Duodenal mucosa (tissue), 2 donors: ENCODE measurements at regions not wholly inside any gene's neighbourhood (a gene's known extent, or its start where the extent isn't known, plus 50 kb on each side); places are given as distances from the start of the nearest gene placed in this dataset.

Source experiments
- H3K27ac ChIP-seq: one replicate; pipeline ENCODE4 v1.7.0; 2013; ENCODE audit warnings: low read depth, low read length
- H3K27me3 ChIP-seq, 2 donors: one replicate each; pipeline ENCODE4 v1.7.0; 2013; ENCODE audit warnings: low read length in 2 of 2, control low read depth in 1 of 2; ENCODE audit not compliant: insufficient read depth in 2 of 2, control insufficient read depth in 1 of 2
- H3K36me3 ChIP-seq, 2 donors: one replicate each; pipeline ENCODE4 v1.7.0; 2013; ENCODE audit warnings: low read length in 2 of 2, control low read depth in 1 of 2; ENCODE audit not compliant: insufficient read depth in 2 of 2, control insufficient read depth in 1 of 2
- H3K4me1 ChIP-seq, 2 donors: one replicate each; pipeline ENCODE4 v1.7.0; 2013; ENCODE audit warnings: low read length in 2 of 2, control low read depth in 1 of 2; ENCODE audit not compliant: insufficient read depth in 2 of 2, control insufficient read depth in 1 of 2
- H3K4me3 ChIP-seq, 2 donors: one replicate each; pipeline ENCODE4 v1.7.0; 2013; ENCODE audit warnings: low read length in 2 of 2, low read depth in 1 of 2
- H3K9ac ChIP-seq, 2 donors: one replicate each; pipeline ENCODE4 v1.7.0; 2013; ENCODE audit warnings: low read length in 2 of 2, low read depth in 1 of 2
- H3K9me3 ChIP-seq, 2 donors: one replicate each; pipeline ENCODE4 v1.7.0; 2013; ENCODE audit warnings: low read length in 2 of 2, control low read depth in 1 of 2; ENCODE audit not compliant: control insufficient read depth in 1 of 2

DNA sequence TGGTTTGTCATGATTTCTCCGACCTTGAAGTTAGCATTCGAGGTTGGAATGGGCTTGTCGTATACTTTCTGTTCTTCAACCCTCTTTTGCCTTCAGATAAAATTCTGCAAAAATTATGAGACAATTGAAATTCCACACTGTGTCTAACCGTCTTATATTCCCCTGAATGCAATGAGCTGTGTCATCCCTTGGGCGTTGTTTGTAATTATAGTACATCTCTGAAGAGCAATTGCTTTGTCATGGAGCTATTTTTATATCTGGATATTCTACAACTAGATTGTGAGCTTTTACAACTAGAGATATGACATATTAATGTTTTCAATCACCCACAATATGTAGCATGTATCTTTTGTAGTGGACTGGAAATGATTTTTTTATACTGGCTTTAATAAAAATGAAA, 631.8 kb upstream of the SLC10A2 start:
- H3K9ac ChIP-seq: no peak overlapping the region
- no peak overlapping the region for H3K27ac ChIP-seq
- no peaks in the 10 kb centered on the region for H3K27me3 ChIP-seq
- H3K4me1 ChIP-seq: no peaks in the 10 kb centered on the region
- no peaks in the 10 kb centered on the region for H3K9me3 ChIP-seq
- H3K36me3 ChIP-seq: no peaks in the 10 kb centered on the region
- no peak overlapping the region for H3K4me3 ChIP-seq

DNA sequence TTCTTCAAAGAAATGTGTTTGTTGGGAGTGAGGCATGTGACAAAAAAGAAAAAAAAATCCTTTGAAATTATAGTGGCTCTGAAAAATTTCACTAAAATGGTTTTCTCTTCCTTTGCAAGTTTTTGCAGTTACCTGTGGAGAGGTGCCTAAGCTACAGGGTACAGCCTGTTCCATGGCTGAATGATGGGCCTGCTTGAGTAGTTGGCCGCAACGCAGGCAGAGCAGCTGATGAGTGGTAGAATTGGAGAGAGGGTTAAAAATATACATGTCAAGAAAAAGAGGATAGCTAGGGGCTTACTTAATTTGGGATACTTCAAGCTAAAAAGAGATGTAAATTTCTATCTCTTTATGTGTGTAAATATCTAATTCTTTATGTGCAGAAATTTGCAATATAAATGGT, 629.1 kb upstream of the SLC10A2 start:
- no peaks in the 10 kb centered on the region for H3K27me3 ChIP-seq
- no peaks in the 10 kb centered on the region for H3K4me1 ChIP-seq
- H3K9me3 ChIP-seq: no peaks in the 10 kb centered on the region
- no peak overlapping the region for H3K27ac ChIP-seq
- H3K9ac ChIP-seq: no peak overlapping the region
- no peaks in the 10 kb centered on the region for H3K36me3 ChIP-seq
- H3K4me3 ChIP-seq: no peak overlapping the region

DNA sequence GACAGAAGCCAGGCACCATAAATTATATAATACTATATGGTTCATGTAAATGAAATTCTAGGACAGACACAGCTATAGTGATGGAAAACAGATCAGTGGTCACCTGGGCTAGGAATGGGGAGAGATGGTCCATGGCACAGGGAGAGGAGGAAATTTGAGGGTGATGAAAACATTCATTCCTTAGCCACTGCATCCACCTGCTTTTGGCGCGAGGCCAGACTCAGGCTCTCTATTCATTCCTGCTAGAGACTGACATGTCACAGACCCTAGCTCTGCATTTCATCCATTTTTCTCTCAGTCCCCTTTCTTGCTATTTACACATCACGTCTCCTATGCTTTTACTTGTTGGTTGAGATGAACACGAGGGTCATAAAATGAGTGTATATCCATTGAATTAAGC, 628.3 kb upstream of the SLC10A2 start:
- Histone ChIP-seq H3K36me3 (no peaks in the 10 kb centered on the region), H3K9me3 (no peaks in the 10 kb centered on the region), H3K4me1 (no peaks in the 10 kb centered on the region), H3K9ac (no peak overlapping the region), H3K27me3 (no peaks in the 10 kb centered on the region), H3K27ac (no peak overlapping the region), H3K4me3 (no peak overlapping the region)

DNA sequence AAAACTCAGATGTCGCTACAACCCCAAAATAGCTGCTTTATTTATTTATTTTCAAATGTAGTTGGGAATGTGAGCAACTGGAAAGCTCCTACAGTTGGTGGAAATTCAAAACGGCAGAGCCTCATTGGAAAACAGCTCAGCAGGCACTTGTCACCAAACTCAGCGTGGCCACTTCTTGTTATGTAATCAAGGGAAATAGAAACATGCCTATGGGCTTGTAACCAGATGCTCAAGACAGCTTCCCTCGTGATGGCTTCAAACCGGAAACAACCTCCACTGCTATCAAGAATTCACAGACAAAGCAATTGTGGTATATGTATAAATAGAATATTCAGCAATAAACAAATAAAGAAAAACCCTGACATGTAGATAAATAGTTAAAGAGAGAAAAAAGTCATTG, 627.8 kb upstream of the SLC10A2 start:
- Histone ChIP-seq H3K4me3 (no peak overlapping the region), H3K27ac (no peak overlapping the region), H3K4me1 (no peaks in the 10 kb centered on the region), H3K9me3 (no peaks in the 10 kb centered on the region), H3K9ac (no peak overlapping the region), H3K36me3 (no peaks in the 10 kb centered on the region), H3K27me3 (no peaks in the 10 kb centered on the region)

DNA sequence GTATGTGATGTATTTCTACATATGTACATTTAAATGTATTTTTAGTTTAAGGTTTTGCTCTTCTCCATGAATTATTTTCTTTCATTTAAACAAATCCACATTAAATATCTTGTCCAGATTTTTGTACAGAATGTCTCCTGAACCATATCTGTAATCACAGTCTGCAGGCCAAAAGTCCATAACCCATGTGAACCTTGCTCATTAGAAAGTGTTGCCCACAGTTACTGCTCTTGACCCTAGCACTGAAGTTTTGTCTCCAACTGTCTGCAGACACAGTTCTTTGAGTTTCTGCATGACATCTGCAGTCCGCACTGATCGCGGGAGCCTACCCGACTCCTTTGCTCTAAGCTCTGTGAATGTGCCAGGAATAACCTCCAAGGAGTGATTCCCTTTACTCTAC, 626.2 kb upstream of the SLC10A2 start:
- Histone ChIP-seq H3K9ac (no peak overlapping the region), H3K4me3 (no peak overlapping the region), H3K4me1 (no peaks in the 10 kb centered on the region), H3K27me3 (no peaks in the 10 kb centered on the region), H3K36me3 (no peaks in the 10 kb centered on the region), H3K27ac (no peak overlapping the region), H3K9me3 (no peaks in the 10 kb centered on the region)

DNA sequence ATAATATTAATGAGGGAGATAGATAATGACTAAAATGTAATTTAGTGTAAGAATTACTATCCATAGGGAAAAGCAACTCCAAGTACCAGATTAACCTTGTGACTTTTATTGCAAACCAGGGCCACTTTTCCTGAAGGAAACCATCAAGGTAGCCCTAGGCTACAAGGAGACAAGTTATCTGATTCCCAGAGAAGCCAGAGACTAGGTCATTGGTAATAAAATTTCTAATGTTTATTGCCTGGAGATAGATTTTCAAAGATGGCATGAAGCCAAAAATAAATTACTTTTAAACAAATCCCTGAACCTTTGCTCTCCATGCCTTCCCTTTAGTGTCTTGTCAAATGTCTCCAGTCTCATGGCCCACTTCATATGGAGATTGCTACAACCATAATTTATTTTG, 610.1 kb upstream of the SLC10A2 start:
- H3K9me3 ChIP-seq: no peaks in the 10 kb centered on the region
- no peak overlapping the region for H3K27ac ChIP-seq
- H3K9ac ChIP-seq: no peak overlapping the region
- no peaks in the 10 kb centered on the region for H3K4me1 ChIP-seq
- no peaks in the 10 kb centered on the region for H3K36me3 ChIP-seq
- no peak overlapping the region for H3K4me3 ChIP-seq
- no peaks in the 10 kb centered on the region for H3K27me3 ChIP-seq

DNA sequence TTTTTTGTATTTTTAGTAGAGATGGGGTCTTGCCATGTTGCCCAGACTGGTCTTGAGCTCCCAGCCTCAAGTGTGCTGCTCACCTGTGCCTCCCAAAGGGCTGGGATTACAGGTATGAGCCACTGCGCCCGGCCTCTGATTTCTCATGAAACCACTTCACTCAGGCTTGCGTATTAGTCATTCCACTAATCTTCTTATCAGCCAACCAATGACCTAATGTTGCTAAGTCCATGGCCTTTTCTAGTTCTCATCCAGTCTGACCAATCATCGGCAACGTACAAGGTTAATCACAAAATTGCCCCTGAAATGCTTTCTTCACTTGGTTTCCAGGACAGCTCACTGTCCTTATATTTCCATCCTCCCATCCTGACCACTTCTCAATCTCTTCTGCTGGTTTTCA, 605.3 kb upstream of the SLC10A2 start:
- H3K9me3 ChIP-seq: no peaks in the 10 kb centered on the region
- H3K27me3 ChIP-seq: no peaks in the 10 kb centered on the region
- H3K4me3 ChIP-seq: no peak overlapping the region
- H3K36me3 ChIP-seq: no peaks in the 10 kb centered on the region
- no peak overlapping the region for H3K9ac ChIP-seq
- no peaks in the 10 kb centered on the region for H3K4me1 ChIP-seq
- no peak overlapping the region for H3K27ac ChIP-seq

DNA sequence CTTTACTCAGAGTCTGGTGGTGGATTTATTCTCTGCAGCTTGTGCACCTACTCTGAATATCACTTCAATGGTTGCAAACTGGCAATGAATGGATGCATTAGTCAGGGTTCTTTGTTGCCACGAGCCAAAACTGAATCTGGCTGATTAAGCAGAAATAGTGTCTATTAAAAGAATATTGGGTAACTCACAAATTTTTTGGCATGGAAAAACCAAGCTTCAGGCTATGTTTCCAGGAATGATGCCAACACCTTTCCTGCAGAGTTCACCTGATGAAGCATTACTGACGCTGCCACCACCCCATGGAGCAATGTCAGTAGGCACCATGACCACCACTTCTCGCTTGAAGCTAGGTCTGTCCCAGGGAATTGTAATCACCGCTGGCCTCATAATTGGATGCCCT, 597.8 kb upstream of the SLC10A2 start:
- H3K4me1 ChIP-seq: no peaks in the 10 kb centered on the region
- H3K36me3 ChIP-seq: no peaks in the 10 kb centered on the region
- no peak overlapping the region for H3K27ac ChIP-seq
- no peak overlapping the region for H3K4me3 ChIP-seq
- no peaks in the 10 kb centered on the region for H3K27me3 ChIP-seq
- no peaks in the 10 kb centered on the region for H3K9me3 ChIP-seq
- no peak overlapping the region for H3K9ac ChIP-seq

DNA sequence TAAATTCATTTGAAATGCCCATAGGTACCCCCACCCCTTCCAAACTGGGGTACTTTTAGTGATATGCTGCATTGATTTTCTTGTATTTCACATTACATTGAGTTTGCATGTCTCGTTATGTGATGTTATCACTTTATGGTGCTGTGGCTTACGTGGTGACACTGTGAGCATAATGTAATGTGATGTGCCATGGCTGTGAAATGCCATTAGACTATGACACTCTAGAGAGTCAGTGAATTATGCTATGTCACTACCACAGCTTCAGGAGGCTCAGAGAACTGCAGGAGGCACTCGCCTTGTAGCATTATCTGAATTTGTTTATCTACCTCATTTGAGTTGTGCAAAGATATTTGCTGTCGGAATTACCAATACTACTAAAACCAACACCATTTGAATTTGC, 590.1 kb upstream of the SLC10A2 start:
- Histone ChIP-seq H3K27me3 (no peaks in the 10 kb centered on the region), H3K9ac (no peak overlapping the region), H3K4me3 (no peak overlapping the region), H3K27ac (no peak overlapping the region), H3K4me1 (no peaks in the 10 kb centered on the region), H3K9me3 (no peaks in the 10 kb centered on the region), H3K36me3 (no peaks in the 10 kb centered on the region)

DNA sequence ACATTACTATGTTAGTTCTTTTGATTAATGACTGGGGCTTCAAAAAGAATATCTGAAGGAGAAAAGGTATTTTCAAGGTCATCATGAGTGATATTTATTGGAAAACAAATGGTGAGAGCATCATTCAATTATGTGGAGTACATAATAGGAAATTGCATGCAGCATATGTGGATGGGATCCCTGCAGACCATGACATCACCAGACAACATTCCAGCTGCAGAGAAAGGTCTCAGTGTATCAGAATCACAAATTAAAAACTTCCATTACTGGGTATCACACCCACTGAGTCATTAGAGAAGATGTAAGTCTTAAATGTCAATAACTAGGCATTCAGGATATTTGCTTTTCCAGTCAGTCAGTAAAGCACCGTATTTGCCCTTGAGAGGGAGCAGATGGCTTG, 574.4 kb upstream of the SLC10A2 start:
- Histone ChIP-seq H3K9ac (no peak overlapping the region), H3K4me1 (peaks cover 0 to 8% of the 10 kb centered on the region in 2 donors), H3K27me3 (no peaks in the 10 kb centered on the region), H3K4me3 (no peak overlapping the region), H3K27ac (no peak overlapping the region), H3K9me3 (no peaks in the 10 kb centered on the region), H3K36me3 (no peaks in the 10 kb centered on the region)

DNA sequence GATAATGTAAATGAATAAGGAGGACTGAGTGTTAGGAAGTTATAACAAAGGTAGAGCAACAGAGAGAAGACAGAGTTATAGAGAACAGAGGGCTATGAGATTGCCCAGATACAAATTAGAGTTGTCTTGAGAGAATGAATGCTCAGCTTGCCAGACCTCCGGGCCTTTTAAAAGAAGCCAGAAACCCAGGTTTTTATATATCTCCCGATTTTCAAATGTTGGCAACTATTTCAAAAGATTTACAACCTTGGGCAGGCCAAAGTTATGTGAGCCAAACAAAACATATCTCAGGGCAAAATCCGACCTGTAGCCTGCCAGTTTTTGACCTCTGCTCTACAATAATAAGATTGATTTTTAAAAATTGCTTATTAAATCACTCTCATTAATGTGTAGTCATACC, 573.1 kb upstream of the SLC10A2 start:
- H3K27ac ChIP-seq: no peak overlapping the region
- no peaks in the 10 kb centered on the region for H3K27me3 ChIP-seq
- H3K36me3 ChIP-seq: no peaks in the 10 kb centered on the region
- H3K4me3 ChIP-seq: no peak overlapping the region
- H3K9ac ChIP-seq: no peak overlapping the region
- peaks cover 0 to 8% of the 10 kb centered on the region in 2 donors for H3K4me1 ChIP-seq
- H3K9me3 ChIP-seq: no peaks in the 10 kb centered on the region
